ENCODE measurements at regions not wholly inside any gene's neighbourhood (a gene's known extent, or its start where the extent isn't known, plus 50 kb on each side); places are given as distances from the start of the nearest gene placed in this dataset.

GRCh38 chr18:22069916-22070315, 99.5 kb upstream of the GATA6 start:
- ChIA-PET POLR2A (no interaction called here), CTCF (no interaction called here)
- H3K27me3 ChIP-seq (ENCODE audit: control insufficient read depth, insufficient read depth, low read length), result no peaks in the 10 kb centered on the region
- ATAC-seq (no peak), DNase-seq (ENCODE audit: low read depth, low spot score) (no peak)
- in situ Hi-C loops (cut with HindIII; ENCODE audit: low pct_unique_long_range_greater_than_20kb, low sequenced_read_pairs), result no loop called here
- H3K27ac ChIP-seq (ENCODE audit: low read length), result no peak overlapping the region
- H3K9me3 ChIP-seq (ENCODE audit: control insufficient read depth, insufficient read depth, low read depth, low read length), result no peaks in the 10 kb centered on the region
- no TSS peak for BruUV-seq (replicated peaks)
- no peak overlapping the region for H3K4me3 ChIP-seq (ENCODE audit: low read depth in 2 of 2, low read length in 2 of 2)
- H3K36me3 ChIP-seq (ENCODE audit: control insufficient read depth, insufficient read depth, low read length), result no peaks in the 10 kb centered on the region
- no peaks in the 10 kb centered on the region for H3K4me1 ChIP-seq (ENCODE audit: control insufficient read depth, insufficient read depth, low read length)
- TF ChIP-seq TCF7L2 (IDR thresholded peaks at IDR 0.05; ENCODE audit: low read depth, low read length), result no peak
- TF ChIP-seq CTCF (IDR thresholded peaks at IDR 0.05), result no peak
- TF ChIP-seq POLR2AphosphoS5 (IDR thresholded peaks at IDR 0.05; ENCODE audit: low read depth, low read length), result no peak
- intact Hi-C loops (cut with micrococcal nuclease; ENCODE audit: unreplicated experiment), result no loop called here

DNA sequence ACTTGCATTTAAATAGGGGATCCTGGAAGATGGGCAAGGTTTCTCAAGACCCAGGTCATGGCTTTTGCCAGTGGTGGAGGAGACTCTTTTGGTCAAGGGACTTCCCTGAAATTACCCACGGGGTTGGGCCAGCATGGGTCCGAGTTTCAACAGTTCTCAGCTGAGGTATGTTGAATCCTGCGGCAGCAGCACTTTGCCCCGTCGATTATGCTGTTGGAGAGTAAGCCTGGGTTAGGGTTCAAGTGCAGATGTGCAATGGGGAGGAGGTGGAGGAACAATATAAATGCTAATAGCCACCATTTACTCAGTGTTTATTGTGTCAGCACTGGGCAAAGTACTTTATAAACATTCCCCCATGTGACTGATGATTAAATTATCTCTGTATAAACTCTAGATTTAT, 96.0 kb upstream of the GATA6 start:
- no peak for TF ChIP-seq TCF7L2 (IDR thresholded peaks at IDR 0.05; ENCODE audit: low read depth, low read length)
- no peak for TF ChIP-seq CTCF (IDR thresholded peaks at IDR 0.05)
- TF ChIP-seq, protein P1, sequence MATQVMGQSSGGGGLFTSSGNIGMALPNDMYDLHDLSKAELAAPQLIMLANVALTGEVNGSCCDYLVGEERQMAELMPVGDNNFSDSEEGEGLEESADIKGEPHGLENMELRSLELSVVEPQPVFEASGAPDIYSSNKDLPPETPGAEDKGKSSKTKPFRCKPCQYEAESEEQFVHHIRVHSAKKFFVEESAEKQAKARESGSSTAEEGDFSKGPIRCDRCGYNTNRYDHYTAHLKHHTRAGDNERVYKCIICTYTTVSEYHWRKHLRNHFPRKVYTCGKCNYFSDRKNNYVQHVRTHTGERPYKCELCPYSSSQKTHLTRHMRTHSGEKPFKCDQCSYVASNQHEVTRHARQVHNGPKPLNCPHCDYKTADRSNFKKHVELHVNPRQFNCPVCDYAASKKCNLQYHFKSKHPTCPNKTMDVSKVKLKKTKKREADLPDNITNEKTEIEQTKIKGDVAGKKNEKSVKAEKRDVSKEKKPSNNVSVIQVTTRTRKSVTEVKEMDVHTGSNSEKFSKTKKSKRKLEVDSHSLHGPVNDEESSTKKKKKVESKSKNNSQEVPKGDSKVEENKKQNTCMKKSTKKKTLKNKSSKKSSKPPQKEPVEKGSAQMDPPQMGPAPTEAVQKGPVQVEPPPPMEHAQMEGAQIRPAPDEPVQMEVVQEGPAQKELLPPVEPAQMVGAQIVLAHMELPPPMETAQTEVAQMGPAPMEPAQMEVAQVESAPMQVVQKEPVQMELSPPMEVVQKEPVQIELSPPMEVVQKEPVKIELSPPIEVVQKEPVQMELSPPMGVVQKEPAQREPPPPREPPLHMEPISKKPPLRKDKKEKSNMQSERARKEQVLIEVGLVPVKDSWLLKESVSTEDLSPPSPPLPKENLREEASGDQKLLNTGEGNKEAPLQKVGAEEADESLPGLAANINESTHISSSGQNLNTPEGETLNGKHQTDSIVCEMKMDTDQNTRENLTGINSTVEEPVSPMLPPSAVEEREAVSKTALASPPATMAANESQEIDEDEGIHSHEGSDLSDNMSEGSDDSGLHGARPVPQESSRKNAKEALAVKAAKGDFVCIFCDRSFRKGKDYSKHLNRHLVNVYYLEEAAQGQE (IDR thresholded peaks at IDR 0.05; ENCODE audit: insufficient read depth in 1 of 2, low read depth in 2 of 2, low read length in 1 of 2), result no peak
- TF ChIP-seq SIN3A (IDR thresholded peaks at IDR 0.05; ENCODE audit: borderline replicate concordance, insufficient read depth, low read depth, low read length), result no peak
- TF ChIP-seq POLR2AphosphoS5 (IDR thresholded peaks at IDR 0.05; ENCODE audit: low read depth, low read length), result no peak
- Histone ChIP-seq H3K4me1 (ENCODE audit: control insufficient read depth, insufficient read depth, low read length) (no peaks in the 10 kb centered on the region), H3K27ac (ENCODE audit: low read length) (no peak overlapping the region), H3K4me3 (ENCODE audit: low read depth in 2 of 2, low read length in 2 of 2) (no peak overlapping the region), H3K27me3 (ENCODE audit: control insufficient read depth, insufficient read depth, low read length) (no peaks in the 10 kb centered on the region), H3K36me3 (ENCODE audit: control insufficient read depth, insufficient read depth, low read length) (no peaks in the 10 kb centered on the region), H3K9me3 (ENCODE audit: control insufficient read depth, insufficient read depth, low read depth, low read length) (no peaks in the 10 kb centered on the region)
- intact Hi-C loops (cut with micrococcal nuclease; ENCODE audit: unreplicated experiment), result no loop called here
- in situ Hi-C loops (cut with HindIII; ENCODE audit: low pct_unique_long_range_greater_than_20kb, low sequenced_read_pairs), result no loop called here
- DNase-seq (ENCODE audit: low read depth, low spot score), result no peak
- POLR2A ChIA-PET, result no interaction called here
- BruUV-seq (replicated peaks), result no TSS peak
- no peak for ATAC-seq
- CTCF ChIA-PET, result no interaction called here

Data from Panc1 (cell line).